ENCODE measurements at regions not wholly inside any gene's neighbourhood (a gene's known extent, or its start where the extent isn't known, plus 50 kb on each side); places are given as distances from the start of the nearest gene placed in this dataset.

DNA sequence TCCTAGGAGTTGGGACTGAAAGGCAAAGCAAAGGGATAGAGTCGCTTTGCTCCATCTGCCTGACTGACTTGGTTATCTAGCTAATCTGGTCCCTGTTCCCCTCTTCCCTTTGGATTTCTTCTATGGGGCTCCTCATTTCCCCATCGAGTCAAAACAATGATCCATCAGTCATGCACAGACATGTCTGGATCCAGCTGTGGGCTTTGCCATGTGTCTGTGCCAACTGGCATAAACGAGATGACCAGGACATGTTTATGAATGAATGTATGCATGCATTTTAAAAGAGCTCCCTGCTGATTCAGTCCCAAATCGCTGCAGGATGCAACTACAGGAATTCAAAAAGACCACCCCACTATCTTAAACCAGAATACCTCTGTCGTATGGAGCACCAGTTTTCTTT, 122.0 kb downstream of the ARL4A start:
- TF ChIP-seq PKNOX1 (IDR thresholded peaks at IDR 0.05) (no peak), FOXM1 (IDR thresholded peaks at IDR 0.05; ENCODE audit: borderline replicate concordance) (no peak), TARDBP (IDR thresholded peaks at IDR 0.05) (no peak)

Measured in HEK293T (cell line).